Activated T-cell treated with anti-CD3 and anti-CD28 coated beads for 1 hour (primary cell): ENCODE measurements at regions not wholly inside any gene's neighbourhood (a gene's known extent, or its start where the extent isn't known, plus 50 kb on each side); places are given as distances from the start of the nearest gene placed in this dataset.
"Not testable (repeated sequence)": the region's sequence is repeated elsewhere in the genome, so short reads cannot be mapped to it uniquely, and the experiment has no call there.

Experiments
- DNase-seq: peaks from one replicate; pipeline ENCODE4 v3.0.0-alpha.2; 2020; ENCODE audit warnings: low read depth

DNA sequence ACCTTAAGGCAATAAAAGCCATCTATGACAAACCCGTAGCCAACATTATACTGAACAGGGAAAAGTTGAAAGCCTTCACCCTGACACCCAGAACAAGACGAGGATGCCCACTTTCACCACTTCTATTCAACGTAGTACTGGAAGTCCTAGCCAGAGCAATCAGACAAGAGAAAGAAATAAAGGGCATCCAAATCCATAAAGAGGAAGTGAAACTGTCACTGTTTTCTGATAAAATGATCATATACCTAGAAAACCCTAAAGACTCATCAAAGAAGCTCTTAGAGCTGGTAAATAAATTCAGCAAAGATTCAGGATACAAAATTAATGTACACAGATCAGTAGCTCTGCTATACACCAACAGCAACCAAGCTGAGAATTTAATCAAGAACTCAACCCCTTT, 1561.9 kb upstream of the CELF4 start:
- not testable (repeated sequence) for DNase-seq

DNA sequence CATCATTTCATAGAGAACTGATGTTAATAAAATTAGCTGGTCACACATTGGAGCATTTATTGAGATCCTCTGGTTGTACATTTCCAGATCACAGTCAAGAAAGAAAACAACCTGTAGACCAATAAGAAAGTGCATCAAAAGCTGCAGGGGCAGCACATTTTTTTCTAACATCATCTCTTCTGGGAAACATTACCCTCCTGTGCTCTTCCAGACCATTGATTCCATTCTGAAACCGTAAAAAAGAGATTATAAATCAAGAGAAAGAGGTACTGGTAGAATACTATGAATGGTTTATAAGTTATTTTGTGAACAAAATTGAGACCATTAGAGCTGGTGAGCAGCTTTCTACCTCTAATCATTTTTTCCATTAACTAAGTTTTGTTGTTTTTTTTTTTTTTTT, 1548.2 kb upstream of the CELF4 start:
- DNase-seq = no peak

DNA sequence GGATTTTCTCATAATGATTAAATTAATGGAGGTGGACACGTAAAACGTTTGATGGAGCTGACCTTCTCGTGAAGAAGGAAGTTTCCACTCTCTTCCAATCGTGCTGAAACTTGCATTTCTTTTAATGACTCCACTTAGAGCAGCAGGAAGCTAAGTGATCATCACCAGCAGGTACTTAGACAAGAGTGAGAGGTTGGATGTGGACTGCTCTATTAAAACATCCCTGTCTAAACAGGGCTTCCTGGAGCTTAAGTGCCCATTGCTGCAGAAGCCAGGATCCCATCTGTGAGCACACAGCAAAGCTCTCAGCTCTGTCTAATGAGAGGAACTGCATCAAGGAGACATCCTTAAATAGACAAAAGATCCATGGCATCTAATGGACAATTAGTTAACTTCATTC, 1539.5 kb upstream of the CELF4 start:
- no peak for DNase-seq

DNA sequence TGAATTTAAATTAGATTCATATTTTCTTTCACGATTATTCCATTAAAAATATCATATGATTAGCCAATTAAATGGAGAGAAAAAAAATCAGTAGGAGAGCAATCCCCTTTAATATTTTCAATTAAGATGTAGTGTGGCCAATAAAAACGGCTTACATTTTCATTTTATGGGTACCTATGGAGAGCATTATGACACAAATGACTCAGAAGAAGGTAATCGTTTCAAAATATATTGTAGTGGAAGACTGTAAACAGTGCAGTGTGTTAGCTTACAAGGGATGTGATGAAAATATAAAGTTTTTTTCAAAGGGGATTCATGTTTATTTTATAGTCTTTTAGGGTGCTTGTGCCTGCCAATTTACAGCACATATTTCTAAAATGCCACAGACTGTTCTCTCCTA, 1507.4 kb upstream of the CELF4 start:
- DNase-seq = no peak

DNA sequence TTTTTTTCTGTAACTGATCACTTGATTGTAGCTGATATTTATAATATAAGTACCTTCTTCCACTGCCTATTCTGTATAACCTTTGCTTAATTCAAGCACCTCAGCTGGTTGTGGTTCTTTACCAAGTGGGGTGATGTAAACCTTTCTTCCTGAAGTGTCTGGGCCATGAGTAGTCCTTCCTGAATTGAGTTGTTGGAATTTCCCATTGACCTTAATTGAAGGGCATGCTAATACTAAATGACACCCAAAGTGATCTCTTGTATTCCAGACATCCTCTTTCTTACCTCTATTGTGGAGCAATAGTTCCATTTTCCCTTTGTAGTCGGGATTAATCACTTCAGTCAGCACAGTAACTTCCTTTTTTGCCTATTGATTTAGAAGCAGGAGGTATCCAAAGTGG, 1496.8 kb upstream of the CELF4 start:
- no peak for DNase-seq

DNA sequence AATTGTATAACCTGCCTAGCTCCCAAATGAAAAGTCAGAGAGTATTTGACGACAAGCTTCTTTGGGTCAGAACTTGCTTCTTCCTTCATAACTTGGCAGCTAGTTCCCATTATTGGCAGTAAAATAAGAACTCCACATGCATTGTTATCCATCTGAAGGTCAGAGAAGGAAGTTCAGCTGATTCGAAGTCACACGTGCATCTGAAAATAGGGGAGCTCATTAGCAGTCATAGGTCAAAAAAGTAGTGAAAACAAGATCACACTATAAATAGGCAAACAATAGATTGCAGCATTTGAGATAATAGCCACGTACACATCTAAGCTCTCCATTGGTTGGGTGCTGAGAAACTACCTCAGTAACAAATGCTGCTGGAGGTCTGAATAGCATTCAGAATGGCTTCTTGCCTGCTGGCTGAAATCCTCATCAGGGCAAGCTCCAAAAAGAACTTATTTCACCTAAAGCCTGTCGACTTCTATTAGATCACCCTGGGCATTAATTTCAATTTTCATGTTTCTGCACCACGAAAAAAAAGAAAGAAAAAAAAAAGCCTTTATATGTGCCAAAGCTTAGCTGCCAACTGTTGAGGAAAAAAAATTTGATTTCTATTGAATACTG, 1492.9 kb upstream of the CELF4 start:
- DNase-seq = no peak

DNA sequence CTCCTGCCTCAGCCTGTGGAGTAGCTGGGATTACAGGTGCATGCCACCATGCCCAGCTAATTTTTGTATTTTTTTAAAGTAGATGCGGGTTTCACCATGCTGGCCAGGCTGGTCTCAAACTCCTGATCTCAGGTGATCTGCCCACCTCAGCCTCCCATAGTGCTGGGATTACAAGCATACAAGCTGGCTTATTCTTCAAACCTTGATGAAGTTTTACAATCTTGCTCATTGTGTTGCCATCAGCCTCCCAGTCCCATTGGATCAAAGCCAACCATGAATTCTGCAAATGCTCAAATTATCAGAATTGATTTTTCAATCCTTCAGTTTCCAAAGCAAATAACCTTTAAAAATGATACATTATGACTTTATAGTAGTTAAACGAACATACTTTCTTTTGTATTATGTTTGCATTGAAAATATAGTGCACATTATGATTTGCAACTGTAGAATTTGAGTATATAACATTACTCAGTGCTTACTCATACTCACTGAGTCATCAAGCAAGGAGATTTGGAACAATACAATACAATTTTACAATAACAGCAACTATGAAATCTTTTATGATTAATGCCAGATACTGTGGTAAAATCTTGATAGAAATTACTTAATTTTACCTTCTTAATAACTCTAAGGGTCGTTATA, 1491.9 kb upstream of the CELF4 start:
- DNase-seq = no peak

DNA sequence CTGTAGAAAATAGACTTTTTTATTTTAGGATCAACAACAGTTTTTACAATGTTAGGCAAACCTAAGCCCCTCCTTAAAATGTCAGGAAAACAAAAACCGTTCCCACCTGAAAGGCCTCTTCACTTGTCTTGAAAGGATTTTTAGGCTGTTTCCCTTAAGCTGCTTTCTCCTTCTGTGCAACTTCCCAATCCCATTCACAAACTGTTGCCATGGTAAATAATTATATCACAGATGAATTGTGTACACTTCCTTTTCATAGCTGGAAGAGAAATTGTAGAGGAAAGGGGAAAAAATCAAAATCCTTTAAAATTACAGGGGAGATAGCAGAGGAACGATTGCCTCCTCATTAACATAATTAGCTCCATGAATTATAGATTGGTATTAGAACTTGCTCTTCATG, 1488.0 kb upstream of the CELF4 start:
- no peak for DNase-seq

DNA sequence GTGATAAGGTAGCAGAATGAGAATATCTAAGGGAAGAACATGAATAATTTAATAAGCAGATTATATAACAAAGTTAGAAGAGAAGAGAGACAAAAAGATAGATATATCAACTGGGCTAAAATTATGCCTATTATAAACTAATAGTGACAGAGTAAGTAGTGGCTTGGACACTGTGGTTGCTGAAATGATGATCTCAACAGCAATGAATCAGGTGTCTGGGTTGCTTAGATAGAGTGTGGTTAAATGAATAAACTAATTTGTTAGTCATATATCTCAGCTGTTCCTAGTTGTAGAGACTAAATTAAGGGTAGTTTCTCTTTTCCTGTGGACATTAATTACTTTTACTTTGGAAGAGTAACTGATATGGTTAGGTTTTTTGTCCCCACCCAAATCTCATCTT, 1485.4 kb upstream of the CELF4 start:
- no peak for DNase-seq

DNA sequence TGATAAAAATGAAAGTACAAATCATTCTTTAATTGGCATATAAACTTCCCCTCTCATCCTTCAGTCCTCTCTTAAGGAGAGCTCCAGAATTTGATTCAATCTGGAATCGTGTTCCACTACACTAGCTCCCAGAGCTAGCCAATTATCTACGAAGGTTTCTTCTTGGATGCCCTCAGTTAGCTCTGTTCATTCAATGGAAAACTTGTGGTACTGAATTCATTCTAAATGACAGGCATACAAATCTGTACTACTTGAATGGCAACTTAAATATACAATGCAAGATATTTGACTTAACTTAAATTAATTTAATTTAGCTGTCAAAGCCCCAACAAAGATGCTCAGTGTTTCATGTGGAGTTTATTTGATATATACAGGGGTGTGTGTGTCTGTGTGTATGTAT, 1474.2 kb upstream of the CELF4 start:
- no peak for DNase-seq

DNA sequence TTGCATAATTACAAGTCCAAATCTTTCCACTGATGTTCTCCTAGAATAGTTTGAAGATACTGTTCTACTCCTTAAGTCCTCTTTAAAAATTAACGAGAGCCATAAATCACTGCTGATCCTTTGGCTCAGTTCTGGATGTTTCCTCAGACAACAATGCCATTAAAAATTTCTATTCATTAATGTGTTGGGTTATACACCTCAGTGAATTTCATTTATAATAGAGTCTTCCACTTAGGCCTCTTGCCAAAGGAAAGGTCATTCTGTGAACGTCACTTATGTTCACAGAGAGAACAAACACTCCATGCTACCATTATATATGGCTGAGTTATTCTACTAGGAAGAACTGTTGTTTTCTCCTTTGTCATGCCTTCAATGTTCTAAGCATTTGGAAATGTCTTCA, 1472.3 kb upstream of the CELF4 start:
- no peak for DNase-seq

DNA sequence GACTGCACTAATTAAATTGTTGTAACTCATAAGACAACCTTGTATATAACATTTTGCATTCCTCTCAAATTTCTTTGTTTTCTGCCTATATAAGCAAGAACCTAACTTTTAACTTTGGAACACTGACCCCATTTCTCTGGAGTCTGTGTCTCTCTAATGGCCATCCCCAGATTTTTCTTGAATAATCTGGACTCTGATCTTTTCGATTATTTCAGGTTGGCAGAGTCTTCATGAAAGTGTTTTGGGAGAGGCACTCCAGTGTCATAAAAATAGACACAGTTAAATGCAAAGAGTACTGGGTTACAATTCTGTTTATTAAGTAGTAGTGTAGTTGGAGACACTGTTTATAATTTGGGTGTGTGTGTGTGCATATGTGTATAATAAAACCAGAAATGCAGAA, 1467.7 kb upstream of the CELF4 start:
- no peak for DNase-seq

DNA sequence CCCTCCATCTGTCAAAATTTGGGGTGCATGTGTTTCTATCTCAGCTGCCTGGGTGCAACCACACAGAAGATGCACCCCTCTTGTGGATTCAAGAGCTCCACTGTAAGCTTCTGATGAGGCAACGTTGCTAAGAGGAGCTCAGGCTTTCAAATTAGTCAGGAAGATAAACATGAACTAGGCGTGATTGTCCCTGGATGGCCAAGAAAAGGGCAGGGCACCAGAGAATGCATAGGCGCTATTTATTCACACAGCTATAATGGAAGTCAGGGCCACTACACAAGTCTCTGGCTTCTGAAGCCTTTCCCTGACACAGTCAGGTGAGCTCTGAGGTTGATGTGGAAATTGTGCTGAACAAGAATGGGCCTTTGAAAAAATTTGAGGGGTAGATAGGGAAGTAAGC, 1466.0 kb upstream of the CELF4 start:
- no peak for DNase-seq

DNA sequence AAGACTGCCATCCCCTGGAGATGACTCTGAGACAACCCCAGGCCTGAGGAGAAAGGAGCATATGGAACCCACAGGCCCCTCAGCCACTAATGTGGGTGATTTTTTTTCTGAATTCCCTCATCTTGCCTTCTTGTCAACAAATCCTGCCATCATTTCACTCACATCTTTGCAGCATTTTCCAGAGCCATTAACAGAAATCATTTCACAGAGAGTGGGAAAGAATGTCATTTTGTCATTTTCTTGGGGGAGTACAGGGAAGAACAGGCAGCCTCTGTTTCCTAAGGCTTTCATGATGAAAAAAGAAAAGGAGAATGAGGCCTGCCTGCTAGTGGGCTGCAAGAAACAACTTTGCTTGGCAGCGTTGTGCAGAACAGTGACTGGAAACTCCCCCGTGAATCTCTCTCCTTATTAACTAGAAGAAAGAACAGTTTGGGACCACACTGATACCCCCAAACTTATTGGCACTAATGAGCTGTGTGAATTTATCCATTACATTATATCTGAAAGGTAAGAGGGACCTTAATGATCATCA, 1464.6 kb upstream of the CELF4 start:
- DNase-seq = no peak

DNA sequence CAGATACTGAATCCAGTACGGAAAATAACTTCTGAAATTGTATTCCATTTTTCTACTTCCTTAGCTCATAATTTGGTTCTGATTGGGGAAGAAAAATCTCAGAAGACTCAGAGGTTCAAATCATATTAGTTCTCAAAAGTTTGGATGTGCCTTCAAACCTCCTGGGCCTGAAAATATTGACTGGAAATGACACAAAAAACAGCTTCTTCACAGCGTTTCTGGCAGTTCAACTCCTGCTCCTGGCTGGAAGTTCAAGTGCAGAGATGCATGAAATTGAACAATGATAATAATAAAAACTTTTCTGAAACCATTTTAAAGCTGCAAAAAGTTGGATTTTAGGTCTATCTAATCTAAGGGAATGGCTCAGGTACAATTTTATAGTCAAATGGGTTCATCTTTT, 1459.9 kb upstream of the CELF4 start:
- no peak for DNase-seq

DNA sequence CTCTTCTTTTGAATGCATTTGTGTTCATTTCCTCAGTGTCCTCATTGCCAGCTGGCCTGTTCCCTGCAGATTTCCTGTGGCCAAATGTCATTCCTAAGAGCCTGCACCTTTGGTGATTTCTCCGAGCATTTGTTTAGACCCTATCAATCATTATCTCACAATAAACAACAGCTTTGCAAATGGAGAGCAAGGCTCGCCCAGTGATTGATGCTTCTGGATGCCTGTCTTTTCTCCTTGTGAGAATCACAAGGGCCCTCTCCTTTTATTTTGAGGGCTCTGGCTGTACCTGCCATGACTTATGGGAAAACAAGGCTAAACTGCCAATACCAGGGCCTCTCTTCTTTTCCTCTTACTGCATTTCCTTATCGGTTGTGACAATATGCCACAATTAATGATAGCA, 1454.4 kb upstream of the CELF4 start:
- DNase-seq = no peak

DNA sequence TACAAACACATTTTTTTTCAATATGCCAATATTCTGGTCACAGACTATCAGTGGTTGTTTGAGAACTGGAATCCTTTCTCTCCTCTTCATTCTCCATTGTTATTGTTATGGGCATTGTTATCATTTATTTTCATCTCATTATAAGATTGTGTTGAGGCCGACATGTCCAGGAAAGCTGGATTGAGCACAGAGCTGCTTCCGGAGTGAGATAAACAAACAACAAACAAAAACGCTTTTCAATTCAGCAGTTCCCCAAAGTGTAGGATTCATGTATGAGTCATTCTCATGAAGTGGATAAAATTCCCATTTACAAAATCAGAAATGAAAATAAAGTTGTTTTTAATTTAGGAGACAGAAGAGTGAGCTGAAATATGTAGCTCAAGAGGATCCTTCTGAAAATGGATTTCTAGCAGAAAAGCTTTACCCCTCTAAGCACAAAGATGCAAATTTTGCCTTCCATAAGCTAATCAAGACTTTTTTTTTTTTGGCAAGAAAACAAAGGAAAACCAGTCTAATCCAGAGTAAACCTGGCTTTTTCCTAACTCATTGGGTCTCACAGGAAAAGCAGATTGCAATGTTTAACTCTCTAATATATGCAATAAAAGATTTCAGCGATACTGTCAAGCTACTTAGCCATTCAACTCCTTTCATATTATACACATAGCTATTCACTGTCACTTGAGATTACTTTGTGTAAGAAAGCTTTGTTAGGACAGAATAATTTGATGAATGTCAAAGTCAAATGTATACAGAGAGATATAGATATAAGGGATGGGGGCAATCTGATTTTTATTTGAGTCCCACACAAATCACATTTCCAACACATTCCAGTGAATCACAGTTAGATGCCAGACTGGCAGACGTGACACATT, 1441.7 kb upstream of the CELF4 start:
- DNase-seq = no peak

DNA sequence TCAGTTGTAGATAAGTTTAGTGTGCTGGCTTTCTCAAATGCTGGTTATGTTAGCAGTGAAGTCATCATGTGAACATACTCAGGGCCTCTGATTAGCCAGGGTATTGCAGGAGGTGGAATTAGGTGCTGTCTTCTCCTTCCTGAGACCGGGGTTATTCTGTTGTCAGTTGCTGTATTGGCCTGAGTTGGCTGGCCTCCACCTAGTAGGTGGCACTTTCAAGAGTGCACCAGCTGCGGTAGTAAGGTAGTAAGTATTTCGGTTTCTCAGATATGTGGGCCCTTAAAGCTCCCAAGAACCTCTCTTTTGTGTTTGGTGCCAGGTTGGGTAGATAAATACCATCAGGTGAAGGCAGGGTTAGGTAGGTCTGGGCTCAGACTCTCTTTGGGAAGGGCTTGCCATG, 1430.5 kb upstream of the CELF4 start:
- DNase-seq = no peak

DNA sequence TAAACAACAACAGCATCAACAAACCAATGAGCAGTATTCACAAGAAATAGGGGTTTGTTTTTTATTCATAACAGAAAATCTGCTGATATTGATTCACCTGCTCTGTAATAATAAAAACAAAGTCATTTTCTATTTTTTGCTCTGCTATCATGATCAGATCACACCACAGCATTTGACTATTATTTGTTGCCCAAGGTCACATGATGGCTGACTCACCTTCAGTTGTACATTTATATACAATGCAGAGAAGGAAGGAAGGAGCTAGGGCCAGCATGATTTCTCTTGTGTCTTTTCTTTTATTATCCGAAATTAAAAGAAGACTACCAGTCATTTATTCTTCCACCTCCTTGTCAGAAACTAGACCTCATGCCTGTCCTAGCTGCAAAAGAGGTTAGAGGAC, 1427.7 kb upstream of the CELF4 start:
- DNase-seq = no peak

DNA sequence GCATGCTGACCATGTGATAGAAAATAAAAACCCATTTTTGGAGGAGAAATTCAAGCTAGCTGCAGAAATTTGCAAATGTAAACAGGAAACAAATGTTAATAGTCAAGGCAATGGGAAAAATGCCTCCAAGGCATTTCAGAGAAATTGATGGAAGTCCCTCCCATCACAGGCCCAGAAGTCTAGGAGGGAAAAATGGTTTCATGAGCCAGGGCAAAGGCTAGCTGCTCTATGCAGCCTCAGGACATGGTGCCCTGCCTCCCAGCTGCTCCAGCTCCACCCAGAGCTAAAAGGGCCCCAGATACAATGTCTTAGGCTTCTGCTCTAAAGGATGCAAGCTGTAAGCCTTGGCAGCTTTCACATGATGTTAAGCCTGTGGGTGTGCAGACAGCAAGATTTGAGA, 1419.4 kb upstream of the CELF4 start:
- no peak for DNase-seq

DNA sequence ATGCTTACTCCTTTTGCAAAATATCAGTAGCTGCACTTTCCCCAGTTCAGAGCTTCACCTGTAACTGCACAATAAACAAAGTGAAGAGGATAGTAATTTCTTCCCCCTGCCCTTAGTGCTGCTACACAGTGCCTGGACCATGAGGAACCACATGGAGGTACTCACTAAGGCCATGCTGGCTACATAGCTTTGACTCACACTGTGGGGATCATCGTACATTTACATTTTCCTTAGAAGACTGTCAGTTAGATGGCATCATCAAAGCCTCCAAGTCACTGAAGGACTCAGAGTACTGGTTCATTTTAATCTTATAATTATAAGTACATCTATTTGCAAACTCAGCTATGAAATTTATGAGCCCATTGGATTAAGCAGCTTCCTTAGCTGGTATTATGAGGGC, 1416.5 kb upstream of the CELF4 start:
- DNase-seq = no peak

DNA sequence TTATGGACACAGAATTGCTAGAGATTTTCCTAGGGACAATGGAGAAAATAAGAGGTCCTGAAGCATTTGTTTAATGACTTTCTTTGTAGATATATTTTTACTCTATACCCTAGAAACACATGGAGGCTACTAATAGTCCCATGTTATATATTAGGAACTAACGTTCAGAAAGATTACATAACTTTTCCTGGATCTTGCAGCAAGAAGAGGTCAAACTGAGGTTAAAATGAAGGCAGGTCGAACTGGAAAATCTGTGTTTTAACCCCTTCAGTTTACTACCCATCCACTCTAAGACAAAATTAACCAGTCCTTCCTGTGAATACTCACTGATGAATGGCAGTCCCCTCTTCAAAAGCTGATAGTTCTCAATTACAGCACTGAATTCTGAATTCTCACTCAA, 1415.8 kb upstream of the CELF4 start:
- DNase-seq = no peak

DNA sequence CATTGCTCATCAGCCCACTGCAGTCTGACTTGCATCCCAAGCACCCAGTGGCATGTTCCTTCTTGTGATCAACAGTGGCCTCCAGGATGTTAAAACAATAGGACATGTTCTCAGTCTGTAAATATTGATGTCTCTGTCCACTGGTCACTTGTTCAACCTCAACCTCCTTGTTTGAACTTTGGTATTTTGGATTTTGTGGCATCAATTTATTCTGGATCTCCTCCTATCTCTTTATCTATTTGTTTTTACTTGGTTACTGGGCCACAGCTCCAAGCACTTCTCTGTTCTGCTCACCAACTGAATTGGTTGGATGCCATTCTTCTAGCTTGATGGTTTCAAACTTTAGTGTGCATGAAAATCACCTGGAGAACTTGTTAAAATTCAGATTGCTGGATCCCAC, 1414.8 kb upstream of the CELF4 start:
- DNase-seq = no peak
